BJ (cell line): ENCODE measurements at regions not wholly inside any gene's neighbourhood (a gene's known extent, or its start where the extent isn't known, plus 50 kb on each side); places are given as distances from the start of the nearest gene placed in this dataset.

Experiments
- CTCF ChIA-PET: fragments of 350-600 bp; formaldehyde crosslinking; extraction: SDS; loops from one replicate; lab custom pipeline; 2021; ENCODE audit warnings: antibody characterized with exemption, inconsistent platforms; lab: Yijun Ruan, JAX
- POLR2A ChIA-PET: fragments of 300-600 bp; sonication (Branson Sonifier 250); formaldehyde crosslinking; extraction: SDS; loops from one replicate; lab custom pipeline; 2021; ENCODE audit warnings: antibody characterized with exemption; lab: Charles Lee
- DNase-seq: peaks from one replicate; pipeline ENCODE4 v3.0.0-alpha.2; 2011; ENCODE audit warnings: low read depth
- H3K27me3 ChIP-seq: 2 replicates; pipeline ENCODE4 v1.6.0; 2011; ENCODE audit warnings: low read length; ENCODE audit not compliant: control insufficient read depth, insufficient read depth
- H3K36me3 ChIP-seq: 2 replicates; pipeline ENCODE4 v1.5.1; 2011; ENCODE audit warnings: low read length; ENCODE audit not compliant: control insufficient read depth, insufficient read depth
- H3K4me3 ChIP-seq: 2 replicates; pipeline ENCODE4 v1.5.1; 2011; ENCODE audit warnings: low read depth, mild to moderate bottlenecking, control low read depth, low read length
- TF ChIP-seq, protein P1 (sequence below): IDR thresholded peaks from 2 replicates; pipeline ENCODE4 v1.5.1; 2011; ENCODE audit warnings: low read depth, mild to moderate bottlenecking, control low read depth, inconsistent platforms, low read length, moderate library complexity; ENCODE audit not compliant: insufficient read depth

DNA sequence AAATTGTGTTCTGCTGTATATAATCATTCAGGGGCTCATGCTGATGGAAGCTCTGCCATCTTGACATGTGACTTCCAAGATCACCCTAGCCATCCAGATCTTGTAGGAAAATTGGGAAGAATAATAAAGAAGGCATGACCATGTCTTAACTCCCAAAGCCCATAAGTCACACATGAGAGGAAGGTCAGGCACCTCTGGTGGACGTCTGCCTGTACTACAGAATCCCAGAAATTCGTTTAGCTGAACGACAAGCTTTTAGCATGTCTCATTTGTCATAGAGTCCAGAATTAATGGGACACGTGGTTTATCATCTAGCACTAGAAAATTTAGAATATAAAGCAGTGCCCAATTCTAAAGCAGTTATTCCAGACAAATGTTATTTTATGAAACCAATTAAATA lies 212.7 kb downstream of the CENPC start:
- POLR2A ChIA-PET: no interaction called here
- DNase-seq: no peak
- TF ChIP-seq, protein P1, sequence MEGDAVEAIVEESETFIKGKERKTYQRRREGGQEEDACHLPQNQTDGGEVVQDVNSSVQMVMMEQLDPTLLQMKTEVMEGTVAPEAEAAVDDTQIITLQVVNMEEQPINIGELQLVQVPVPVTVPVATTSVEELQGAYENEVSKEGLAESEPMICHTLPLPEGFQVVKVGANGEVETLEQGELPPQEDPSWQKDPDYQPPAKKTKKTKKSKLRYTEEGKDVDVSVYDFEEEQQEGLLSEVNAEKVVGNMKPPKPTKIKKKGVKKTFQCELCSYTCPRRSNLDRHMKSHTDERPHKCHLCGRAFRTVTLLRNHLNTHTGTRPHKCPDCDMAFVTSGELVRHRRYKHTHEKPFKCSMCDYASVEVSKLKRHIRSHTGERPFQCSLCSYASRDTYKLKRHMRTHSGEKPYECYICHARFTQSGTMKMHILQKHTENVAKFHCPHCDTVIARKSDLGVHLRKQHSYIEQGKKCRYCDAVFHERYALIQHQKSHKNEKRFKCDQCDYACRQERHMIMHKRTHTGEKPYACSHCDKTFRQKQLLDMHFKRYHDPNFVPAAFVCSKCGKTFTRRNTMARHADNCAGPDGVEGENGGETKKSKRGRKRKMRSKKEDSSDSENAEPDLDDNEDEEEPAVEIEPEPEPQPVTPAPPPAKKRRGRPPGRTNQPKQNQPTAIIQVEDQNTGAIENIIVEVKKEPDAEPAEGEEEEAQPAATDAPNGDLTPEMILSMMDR: peak; percentile 47
- Histone ChIP-seq H3K27me3 (no peaks in the 10 kb centered on the region), H3K36me3 (no peaks in the 10 kb centered on the region), H3K4me3 (no peak overlapping the region)
- CTCF ChIA-PET: interaction anchor here (1.2 kb wide), 1 partner anchor 32 kb away, joined by 5 read pairs; no protein-coding TSS in a partner anchor

DNA sequence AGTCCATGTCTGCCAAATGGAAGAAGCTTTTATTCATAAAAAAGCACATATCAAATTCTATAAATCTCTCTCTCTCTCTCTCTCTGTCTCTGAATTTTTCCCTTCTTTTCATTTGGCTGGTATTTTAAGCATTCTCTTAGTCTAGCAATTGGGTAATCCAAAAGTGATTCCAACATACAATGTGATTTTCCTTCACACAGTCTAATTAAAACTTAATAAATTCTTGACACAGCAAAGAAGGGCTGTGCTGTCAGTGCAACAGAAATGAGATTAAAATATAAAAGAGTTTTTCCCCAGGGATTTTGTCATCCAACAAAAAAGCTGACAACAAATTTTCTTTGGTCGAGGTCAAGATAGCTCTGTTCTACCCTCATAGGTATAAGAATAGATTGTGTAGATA lies 216.9 kb downstream of the CENPC start:
- POLR2A ChIA-PET: no interaction called here
- Histone ChIP-seq H3K36me3 (no peaks in the 10 kb centered on the region), H3K27me3 (no peaks in the 10 kb centered on the region), H3K4me3 (no peak overlapping the region)
- CTCF ChIA-PET: interaction anchor here (1.2 to 1.8 kb wide), 4 partner anchors 8 to 13 kb away, joined by 3 to 5 read pairs (median 4); no protein-coding TSS in a partner anchor
- no peak for DNase-seq
- TF ChIP-seq, protein P1: no peak

DNA sequence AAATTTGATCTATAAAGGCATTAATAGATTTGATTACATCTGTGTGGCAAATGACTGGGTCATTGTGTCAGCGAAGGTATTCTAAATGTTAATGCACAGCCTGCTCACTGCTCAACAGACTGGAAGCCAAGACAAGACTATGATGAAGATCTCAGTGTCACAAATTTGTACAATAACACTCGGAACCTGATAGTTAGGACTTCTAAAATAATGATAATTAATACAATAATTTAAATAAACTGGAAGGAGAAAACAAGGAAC lies 217.4 kb downstream of the CENPC start:
- DNase-seq: no peak
- CTCF ChIA-PET: interaction anchor here (0.5 to 1.8 kb wide), 5 partner anchors 10 to 1018 kb away, joined by 3 to 5 read pairs (median 4); no protein-coding TSS in a partner anchor
- Histone ChIP-seq H3K36me3 (no peaks in the 10 kb centered on the region), H3K4me3 (no peak overlapping the region), H3K27me3 (no peaks in the 10 kb centered on the region)
- POLR2A ChIA-PET: no interaction called here
- TF ChIP-seq, protein P1: no peak

DNA sequence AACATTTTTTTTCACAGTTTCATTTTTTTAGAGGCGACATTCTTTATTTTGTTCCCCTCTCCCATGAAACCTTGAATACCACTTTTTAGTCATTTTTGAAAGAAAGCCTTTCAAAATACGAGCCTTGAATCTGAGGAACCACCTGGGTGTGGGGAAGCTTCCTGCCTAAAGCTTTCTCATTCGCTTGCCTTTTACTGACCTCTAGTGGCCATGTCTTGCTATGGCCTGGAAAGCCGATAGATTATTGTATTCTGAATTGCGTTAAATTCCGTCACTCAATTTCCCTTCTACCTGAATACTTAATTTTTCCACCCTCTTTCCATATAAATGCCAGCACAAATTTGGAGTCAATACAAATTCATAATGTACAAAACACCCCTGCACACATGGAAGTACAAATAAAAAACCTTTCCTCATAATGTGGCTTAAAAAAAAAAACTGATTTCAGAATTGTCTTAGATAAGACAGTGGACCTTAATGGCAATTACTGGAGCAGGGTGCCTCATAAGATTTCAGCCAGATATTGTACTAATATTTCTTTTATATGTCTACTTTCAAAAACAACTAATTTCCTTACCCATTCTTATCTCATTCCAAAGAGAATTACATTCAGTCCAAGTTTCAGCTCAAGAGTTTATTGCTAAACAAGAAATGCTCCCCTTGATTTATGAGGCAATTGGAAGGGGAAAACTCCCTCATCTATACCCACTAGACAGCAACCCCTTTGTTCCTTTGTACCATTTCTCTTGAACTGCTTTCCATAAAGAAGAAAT lies 217.9 kb downstream of the CENPC start:
- ChIA-PET CTCF (interaction anchor here (0.5 to 1.8 kb wide), 7 partner anchors 8 to 1018 kb away, joined by 3 to 5 read pairs (median 3); no protein-coding TSS in a partner anchor), POLR2A (no interaction called here)
- TF ChIP-seq, protein P1: peak; percentile 89
- Histone ChIP-seq H3K4me3 (no peak overlapping the region), H3K36me3 (no peaks in the 10 kb centered on the region), H3K27me3 (no peaks in the 10 kb centered on the region)
- DNase-seq: no peak

DNA sequence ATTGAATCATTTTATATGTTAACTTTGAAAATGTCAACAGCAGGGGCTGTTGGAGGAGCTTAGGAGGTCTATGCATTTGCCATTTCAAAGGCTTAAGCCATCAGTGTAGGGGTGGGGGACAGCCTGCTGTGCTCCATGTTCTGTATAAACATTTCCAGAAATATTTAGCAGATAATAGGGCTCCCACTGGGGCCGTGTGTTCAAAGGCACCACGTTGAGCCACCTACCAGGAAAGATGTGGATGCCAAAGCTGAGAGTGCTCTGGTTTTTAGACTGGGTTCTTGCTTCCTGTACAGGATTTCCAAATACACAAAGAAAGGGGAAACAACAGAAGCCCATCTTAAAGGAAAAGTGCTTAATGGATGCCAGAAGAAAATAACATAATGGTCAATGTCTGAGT lies 219.5 kb downstream of the CENPC start:
- Histone ChIP-seq H3K27me3 (no peaks in the 10 kb centered on the region), H3K36me3 (no peaks in the 10 kb centered on the region), H3K4me3 (no peak overlapping the region)
- ChIA-PET POLR2A (no interaction called here), CTCF (interaction anchor here (0.7 kb wide), 1 partner anchor 9 kb away, joined by 3 read pairs; no protein-coding TSS in a partner anchor)
- TF ChIP-seq, protein P1: no peak
- DNase-seq: no peak
